ENCODE measurements at regions not wholly inside any gene's neighbourhood (a gene's known extent, or its start where the extent isn't known, plus 50 kb on each side); places are given as distances from the start of the nearest gene placed in this dataset.

DNA sequence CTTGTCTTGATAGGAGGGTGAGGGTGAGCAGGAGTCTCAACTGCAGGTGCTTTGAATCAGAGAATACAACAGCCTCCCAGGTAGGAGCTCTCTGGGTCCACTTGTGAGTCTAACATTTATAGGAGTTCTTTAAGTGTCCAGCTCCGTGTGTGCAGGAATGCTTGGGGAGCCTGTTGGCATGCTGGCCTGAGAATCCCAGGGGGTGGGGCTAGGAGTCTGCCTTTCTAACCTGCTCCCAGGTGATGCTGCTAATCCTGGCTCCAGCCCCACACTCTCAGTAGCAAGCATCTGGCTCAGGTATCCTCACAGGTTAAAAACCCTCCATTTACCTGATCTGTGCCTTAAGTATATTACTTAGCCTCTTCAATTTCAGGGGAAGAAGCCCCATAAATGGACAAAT lies 368.9 kb downstream of the RBM26 start:
- TF ChIP-seq POLR2AphosphoS5 (IDR thresholded peaks at IDR 0.05; ENCODE audit: low read depth, low read length), result no peak
- TF ChIP-seq RFX5 (IDR thresholded peaks at IDR 0.05; ENCODE audit: borderline replicate concordance, low read depth, low read length), result no peak
- TF ChIP-seq TCF12 (IDR thresholded peaks at IDR 0.05; ENCODE audit: low read depth, low read length), result no peak
- TF ChIP-seq, protein P1, sequence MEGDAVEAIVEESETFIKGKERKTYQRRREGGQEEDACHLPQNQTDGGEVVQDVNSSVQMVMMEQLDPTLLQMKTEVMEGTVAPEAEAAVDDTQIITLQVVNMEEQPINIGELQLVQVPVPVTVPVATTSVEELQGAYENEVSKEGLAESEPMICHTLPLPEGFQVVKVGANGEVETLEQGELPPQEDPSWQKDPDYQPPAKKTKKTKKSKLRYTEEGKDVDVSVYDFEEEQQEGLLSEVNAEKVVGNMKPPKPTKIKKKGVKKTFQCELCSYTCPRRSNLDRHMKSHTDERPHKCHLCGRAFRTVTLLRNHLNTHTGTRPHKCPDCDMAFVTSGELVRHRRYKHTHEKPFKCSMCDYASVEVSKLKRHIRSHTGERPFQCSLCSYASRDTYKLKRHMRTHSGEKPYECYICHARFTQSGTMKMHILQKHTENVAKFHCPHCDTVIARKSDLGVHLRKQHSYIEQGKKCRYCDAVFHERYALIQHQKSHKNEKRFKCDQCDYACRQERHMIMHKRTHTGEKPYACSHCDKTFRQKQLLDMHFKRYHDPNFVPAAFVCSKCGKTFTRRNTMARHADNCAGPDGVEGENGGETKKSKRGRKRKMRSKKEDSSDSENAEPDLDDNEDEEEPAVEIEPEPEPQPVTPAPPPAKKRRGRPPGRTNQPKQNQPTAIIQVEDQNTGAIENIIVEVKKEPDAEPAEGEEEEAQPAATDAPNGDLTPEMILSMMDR (IDR thresholded peaks at IDR 0.05; ENCODE audit: control extremely low read depth in 1 of 3, insufficient read depth in 1 of 3, low read depth in 1 of 3, low read length in 3 of 3), result no peak
- no peak for TF ChIP-seq HDAC2 (IDR thresholded peaks at IDR 0.05; ENCODE audit: borderline replicate concordance in 1 of 2, low read depth in 2 of 2, low read length in 2 of 2)
- no peak for TF ChIP-seq RXRA (IDR thresholded peaks at IDR 0.05; ENCODE audit: insufficient read depth, low read depth, low read length)

Measured in H1 (cell line).